ENCODE measurements at regions not wholly inside any gene's neighbourhood (a gene's known extent, or its start where the extent isn't known, plus 50 kb on each side); places are given as distances from the start of the nearest gene placed in this dataset.
"Not testable (repeated sequence)": the region's sequence is repeated elsewhere in the genome, so short reads cannot be mapped to it uniquely, and the experiment has no call there.

DNA sequence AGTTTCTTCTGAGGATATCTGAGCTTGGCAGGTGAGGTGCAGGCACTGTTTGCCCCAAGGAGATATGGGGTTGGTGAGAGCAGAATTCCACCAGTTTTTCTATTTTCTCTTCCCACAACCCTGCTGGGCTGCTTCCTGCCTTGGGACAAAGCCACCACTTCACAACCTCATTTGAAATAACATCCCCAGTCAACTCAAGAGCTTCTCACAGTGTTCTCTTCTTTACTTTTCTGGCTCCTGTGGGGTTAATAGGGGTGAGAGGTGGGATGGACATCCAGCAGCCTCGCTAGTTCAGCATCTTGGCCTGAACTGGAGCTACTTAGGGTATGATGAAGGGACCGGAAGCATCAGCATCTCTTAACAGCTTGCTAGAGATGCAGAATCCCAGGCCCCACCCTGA is 106.3 kb downstream of the SLC4A3 start:
- no peak for TF ChIP-seq JUND (IDR thresholded peaks at IDR 0.05; ENCODE audit: low read depth)
- in situ Hi-C loops (cut with HindIII; ENCODE audit: low pct_unique_long_range_greater_than_20kb, low sequenced_read_pairs), result no loop called here
- no peak for DNase-seq (ENCODE audit: low read depth in 1 of 2, low spot score in 1 of 2)

DNA sequence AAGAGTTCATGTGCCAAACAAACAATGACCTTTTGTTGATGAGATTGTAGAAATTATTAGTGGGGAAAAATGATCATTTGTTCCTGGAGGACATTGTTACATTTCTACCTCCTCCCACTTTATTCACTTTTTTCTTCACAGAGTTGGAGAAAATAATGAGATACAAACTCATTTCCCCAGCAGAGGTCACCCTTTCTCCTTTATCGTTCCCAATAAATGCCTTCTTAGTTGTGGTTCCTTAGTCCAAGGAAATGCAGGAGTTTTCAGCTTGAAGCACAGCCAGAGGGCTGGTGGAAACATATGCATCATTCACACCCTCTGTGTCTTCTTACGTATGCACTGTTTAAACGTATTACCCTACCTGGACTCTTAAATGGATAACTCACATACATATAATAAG is 108.8 kb downstream of the SLC4A3 start:
- no peak for TF ChIP-seq JUND (IDR thresholded peaks at IDR 0.05; ENCODE audit: low read depth)
- in situ Hi-C loops (cut with HindIII; ENCODE audit: low pct_unique_long_range_greater_than_20kb, low sequenced_read_pairs), result no loop called here
- peak; percentile 21 to 80 for DNase-seq (ENCODE audit: low read depth in 1 of 2, low spot score in 1 of 2)

DNA sequence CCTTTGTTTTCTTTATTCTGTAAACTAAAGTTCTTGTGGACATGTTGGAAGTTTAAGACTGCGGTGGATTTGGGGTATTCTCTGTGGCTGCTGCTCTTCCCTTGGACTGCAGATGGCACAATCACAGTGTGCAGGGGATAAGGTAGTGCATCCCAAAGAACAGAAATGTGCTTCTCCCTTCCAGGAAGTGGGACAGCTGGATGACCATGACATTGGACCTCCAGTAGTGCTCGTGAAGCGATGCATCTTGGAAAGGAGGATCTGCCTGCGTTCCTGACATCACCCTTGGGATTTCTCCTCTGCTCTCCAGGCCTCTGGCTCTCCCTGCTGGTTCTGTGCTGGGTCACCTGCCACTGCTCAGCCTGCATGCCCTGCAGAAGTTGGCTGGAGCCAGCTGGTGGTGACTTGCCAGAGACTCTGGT is 109.9 kb downstream of the SLC4A3 start:
- DNase-seq (ENCODE audit: low read depth in 1 of 2, low spot score in 1 of 2), result peak; percentile 24 to 70

DNA sequence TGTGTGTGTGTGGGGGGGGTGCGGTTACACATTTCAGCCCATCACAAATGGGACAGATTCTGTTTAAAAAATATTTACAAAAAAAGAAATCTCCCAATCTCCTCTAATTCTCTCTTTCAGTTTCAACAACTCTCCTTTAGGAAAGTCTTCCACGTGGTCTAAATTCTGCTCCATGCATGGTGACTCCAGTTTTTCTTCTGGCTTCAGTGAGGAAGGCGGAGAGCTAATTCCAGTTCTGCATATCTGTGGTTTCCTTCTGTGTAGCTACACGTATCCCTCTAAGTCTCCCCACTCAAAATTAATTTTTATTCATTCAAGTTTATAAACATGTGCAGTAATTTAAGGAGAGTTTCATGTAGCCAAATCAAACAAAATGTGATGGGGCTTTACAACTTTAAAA is 111.6 kb downstream of the SLC4A3 start:
- no peak for DNase-seq (ENCODE audit: low read depth in 1 of 2, low spot score in 1 of 2)
- in situ Hi-C loops (cut with HindIII; ENCODE audit: low pct_unique_long_range_greater_than_20kb, low sequenced_read_pairs), result no loop called here
- TF ChIP-seq JUND (IDR thresholded peaks at IDR 0.05; ENCODE audit: low read depth), result no peak

More for the DNA sequence above, 109.9 kb downstream of the SLC4A3 start:
- in situ Hi-C loops (cut with HindIII; ENCODE audit: low pct_unique_long_range_greater_than_20kb, low sequenced_read_pairs), result no loop called here
- TF ChIP-seq JUND (IDR thresholded peaks at IDR 0.05; ENCODE audit: low read depth), result no peak

DNA sequence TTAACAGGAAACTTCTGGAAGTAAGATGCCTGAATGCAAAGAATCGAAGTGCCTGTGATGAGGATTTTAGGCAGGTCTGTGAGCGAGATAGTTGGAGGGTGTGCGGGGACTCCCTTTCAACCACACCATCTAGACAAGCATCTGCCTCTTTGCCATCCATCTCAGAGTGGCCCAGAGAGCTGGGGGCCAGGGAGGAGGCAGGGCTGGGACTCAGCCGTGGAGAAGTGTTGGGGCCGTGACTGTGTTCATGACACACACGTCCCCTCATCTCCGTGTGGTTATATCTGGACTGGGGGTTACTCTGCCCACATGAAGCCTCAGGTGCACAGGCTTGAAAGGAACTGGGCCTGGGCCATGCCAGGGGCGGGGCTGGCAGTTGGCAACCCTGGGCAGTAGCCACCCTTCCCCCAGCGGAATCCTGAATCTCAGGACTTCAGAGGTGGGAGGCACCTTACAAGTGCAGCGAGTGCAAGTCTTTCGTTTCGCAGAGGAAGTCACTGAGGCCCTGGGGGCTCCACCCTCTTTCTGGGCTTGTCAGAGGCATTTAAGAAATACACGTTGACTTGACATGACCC is 112.5 kb downstream of the SLC4A3 start:
- no peak for DNase-seq (ENCODE audit: low read depth in 1 of 2, low spot score in 1 of 2)
- in situ Hi-C loops (cut with HindIII; ENCODE audit: low pct_unique_long_range_greater_than_20kb, low sequenced_read_pairs), result no loop called here
- TF ChIP-seq JUND (IDR thresholded peaks at IDR 0.05; ENCODE audit: low read depth), result no peak

DNA sequence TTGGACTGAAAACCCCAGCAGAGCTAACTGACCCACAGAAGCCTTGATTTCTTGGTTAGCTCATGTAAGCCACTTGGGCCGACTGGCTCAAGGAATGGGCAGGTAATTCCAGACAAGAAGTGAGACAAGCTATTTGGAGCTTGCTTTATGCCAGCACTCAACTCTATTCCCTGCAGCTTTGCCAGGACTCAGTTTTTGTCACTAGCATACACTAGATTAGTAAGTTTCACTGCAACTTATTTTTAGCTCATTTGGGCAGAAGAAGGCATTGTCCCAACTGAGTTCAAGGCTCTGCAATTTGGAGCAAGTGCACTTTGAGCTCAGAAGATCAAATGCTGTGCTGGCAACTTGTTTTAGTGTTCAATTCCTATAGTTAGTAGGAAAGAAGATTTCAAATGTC is 116.1 kb downstream of the SLC4A3 start:
- TF ChIP-seq JUND (IDR thresholded peaks at IDR 0.05; ENCODE audit: low read depth), result no peak
- DNase-seq (ENCODE audit: low read depth in 1 of 2, low spot score in 1 of 2), result no peak
- in situ Hi-C loops (cut with HindIII; ENCODE audit: low pct_unique_long_range_greater_than_20kb, low sequenced_read_pairs), result no loop called here

DNA sequence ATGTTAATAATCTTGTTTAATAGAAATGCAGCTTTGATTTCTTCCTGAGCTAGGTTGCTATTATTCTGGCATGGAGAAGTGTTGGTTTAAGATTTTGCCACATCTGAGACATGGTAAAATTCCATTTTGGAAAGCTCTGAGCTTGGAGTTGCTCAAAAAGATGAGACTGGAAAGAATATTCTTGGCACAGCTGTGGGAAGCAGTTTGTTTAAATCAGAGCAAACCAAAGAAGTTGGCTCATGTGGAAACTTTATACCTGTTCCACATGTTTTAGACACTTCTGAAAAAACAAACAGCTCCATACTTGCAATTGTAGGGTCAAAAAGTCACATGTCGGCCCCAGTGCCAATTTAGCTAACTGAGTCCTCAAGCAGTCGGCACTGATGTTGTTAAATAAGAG is 116.6 kb downstream of the SLC4A3 start:
- in situ Hi-C loops (cut with HindIII; ENCODE audit: low pct_unique_long_range_greater_than_20kb, low sequenced_read_pairs), result no loop called here
- no peak for DNase-seq (ENCODE audit: low read depth in 1 of 2, low spot score in 1 of 2)
- TF ChIP-seq JUND (IDR thresholded peaks at IDR 0.05; ENCODE audit: low read depth), result no peak

DNA sequence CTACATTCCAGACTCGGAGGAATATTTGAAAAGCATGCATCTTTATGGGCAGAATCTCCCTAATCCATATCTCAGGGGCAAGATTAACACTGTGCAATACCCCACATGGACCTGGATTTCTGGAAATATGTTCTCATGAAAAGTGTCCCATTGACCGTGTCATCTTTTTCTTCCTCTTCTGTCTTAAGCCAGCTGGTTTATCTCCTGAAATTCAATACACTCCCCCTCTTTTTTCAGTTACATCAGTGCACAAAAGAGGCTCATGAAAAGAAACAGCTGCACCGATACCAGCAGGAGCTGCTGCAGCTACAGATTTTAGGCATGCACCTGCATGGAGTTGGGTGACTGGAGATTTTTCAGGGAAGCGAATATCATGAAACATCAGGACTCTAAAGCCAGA is 117.2 kb downstream of the SLC4A3 start:
- no peak for TF ChIP-seq JUND (IDR thresholded peaks at IDR 0.05; ENCODE audit: low read depth)
- in situ Hi-C loops (cut with HindIII; ENCODE audit: low pct_unique_long_range_greater_than_20kb, low sequenced_read_pairs), result no loop called here
- no peak for DNase-seq (ENCODE audit: low read depth in 1 of 2, low spot score in 1 of 2)

DNA sequence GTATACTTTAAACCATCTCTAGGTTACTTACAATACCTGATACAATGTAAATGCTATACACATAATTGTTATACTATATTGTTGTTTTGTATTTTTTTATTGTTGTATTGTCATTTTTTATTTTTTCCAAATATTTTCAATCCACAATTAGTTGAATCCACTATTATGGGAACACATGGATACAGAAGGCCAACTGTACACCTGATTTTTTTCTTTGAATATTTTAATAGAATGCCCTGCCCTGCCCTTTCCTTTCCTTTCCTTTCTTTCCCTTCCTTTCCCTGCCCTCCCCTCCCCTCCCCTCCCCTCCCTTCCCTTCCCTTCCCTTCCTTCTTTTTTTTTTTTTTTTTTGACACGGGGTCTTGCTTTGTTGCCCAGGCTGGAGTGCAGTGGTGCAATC is 120.2 kb downstream of the SLC4A3 start:
- in situ Hi-C loops (cut with HindIII; ENCODE audit: low pct_unique_long_range_greater_than_20kb, low sequenced_read_pairs), result no loop called here
- TF ChIP-seq JUND (IDR thresholded peaks at IDR 0.05; ENCODE audit: low read depth), result no peak
- DNase-seq (ENCODE audit: low read depth in 1 of 2, low spot score in 1 of 2), result no peak

DNA sequence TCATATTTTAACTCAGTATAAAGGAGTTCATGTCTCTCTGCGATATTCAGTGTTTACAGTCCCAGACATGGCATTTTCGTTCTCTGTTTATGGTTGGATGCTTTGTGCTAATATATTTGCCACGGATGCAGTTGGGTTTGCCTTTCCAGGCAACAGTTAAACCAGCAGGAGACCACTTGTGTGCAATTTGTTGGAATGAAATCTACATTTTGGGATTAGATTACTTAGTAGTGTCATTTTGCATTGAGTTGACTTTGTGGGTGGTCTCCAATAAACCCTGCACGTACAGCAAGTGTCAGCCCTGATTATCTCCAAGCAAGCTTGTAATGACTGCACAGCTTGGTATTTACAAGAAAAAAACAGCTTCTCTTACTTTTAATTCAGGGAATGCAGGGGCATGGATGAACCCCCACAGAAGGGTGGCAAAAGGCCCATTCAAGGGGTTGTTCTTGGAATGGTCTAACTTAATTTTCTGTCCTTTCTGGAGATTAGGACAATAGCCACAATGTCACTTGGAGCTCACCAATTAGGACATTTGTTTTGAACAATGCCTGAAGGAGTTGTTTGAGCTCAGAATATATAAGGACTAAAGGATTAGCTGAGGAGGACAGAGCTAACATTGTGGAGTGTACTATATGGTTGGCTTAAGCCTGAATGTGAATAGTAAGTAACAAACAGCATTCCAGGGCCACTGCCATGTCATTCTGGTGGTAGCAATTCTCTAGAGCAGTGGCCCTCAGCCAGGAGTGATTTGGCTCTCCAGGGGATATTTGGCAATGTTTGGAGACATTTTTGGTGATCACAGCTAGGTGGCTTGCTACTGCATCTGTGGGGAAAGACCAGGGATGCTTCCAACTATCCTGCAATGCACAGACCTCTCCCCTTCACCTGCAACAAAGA is 121.5 kb downstream of the SLC4A3 start:
- in situ Hi-C loops (cut with HindIII; ENCODE audit: low pct_unique_long_range_greater_than_20kb, low sequenced_read_pairs), result no loop called here
- no peak for DNase-seq (ENCODE audit: low read depth in 1 of 2, low spot score in 1 of 2)
- no peak for TF ChIP-seq JUND (IDR thresholded peaks at IDR 0.05; ENCODE audit: low read depth)

DNA sequence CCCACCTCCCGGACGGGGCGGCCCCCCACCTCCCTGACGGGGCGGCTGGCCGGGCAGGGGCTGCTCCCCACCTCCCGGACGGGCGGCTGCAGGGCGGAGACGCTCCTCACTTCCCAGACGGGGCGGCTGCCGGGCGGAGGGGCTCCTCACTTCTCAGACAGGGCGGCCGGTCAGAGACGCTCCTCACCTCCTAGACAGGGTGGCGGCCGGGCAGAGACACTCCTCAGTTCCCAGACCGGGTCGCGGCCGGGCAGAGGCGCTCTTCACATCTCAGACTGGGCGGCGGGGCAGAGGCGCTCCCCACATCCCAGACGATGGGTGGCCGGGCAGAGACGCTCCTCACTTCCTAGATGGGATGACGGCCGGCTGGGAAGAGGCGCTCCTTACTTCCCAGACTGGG is 123.7 kb downstream of the SLC4A3 start:
- DNase-seq (ENCODE audit: low read depth in 1 of 2, low spot score in 1 of 2); in situ Hi-C loops (cut with HindIII; ENCODE audit: low pct_unique_long_range_greater_than_20kb, low sequenced_read_pairs): not testable (repeated sequence)

DNA sequence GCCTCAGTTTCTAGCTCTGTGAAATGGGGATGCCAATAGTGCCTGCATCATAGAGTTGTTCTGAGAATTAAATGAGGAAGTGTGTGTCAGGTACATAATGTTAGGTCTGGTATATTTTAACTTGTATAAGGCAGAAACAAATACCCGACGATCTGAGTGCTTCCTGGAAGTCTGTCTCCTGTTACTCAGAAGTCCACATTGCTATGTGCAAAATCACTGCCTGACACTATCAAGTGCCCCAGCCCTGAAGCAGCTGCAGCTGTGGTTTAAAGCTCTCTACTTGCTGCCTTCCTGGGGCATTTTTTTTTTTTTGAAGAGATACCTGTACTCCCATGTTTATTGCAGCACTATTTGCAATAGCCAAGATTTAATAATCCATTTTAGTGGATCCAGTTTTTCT is 125.3 kb downstream of the SLC4A3 start:
- no peak for TF ChIP-seq JUND (IDR thresholded peaks at IDR 0.05; ENCODE audit: low read depth)
- in situ Hi-C loops (cut with HindIII; ENCODE audit: low pct_unique_long_range_greater_than_20kb, low sequenced_read_pairs), result no loop called here
- DNase-seq (ENCODE audit: low read depth in 1 of 2, low spot score in 1 of 2), result no peak

DNA sequence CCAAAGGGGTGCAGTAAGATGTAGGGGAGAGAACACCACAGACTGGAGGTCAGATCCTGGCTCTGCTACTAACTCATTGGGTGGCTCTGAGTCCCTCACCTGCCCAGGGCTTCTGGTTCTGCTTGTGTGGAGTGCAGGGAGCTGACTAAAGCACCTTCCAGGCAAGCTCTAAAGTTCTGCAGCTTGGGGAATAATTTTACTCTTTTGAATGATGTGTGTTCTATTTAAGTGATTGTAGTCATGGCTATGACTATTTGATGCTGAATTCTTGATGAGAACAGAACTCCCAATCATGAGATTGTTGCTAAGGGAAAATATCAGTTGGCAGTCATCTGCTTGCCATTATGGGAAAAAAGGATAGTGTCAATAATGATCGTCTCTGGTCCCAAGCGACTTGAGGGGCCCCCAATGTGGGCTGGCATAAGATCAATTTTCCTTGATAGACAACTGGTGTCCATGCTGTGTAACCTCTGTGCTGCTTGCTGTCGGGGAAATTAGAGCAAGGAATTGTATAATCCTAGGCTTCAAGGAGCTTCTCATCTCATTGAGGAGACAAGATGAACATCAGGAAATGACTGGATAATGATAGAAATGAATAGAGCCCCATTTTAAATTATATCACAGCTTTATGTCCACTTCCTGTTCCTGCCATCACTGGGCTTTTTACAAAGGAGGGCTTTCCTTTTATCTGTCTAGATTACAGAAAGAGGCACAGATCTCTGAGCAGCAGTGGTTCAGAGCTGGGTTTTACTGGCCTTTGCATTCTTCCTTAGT is 131.7 kb downstream of the SLC4A3 start:
- DNase-seq (ENCODE audit: low read depth in 1 of 2, low spot score in 1 of 2), result no peak
- no peak for TF ChIP-seq JUND (IDR thresholded peaks at IDR 0.05; ENCODE audit: low read depth)
- in situ Hi-C loops (cut with HindIII; ENCODE audit: low pct_unique_long_range_greater_than_20kb, low sequenced_read_pairs), result no loop called here

All from T47D (cell line).